HG02798 (cell line): ENCODE measurements at regions not wholly inside any gene's neighbourhood (a gene's known extent, or its start where the extent isn't known, plus 50 kb on each side); places are given as distances from the start of the nearest gene placed in this dataset.
"Not testable (repeated sequence)": the region's sequence is repeated elsewhere in the genome, so short reads cannot be mapped to it uniquely, and the experiment has no call there.

Source experiments
- ATAC-seq: cut with Tn5 transposase; IDR thresholded peaks from one replicate; pipeline ENCODE4 v1.9.1; 2021; ENCODE audit warnings: mild to moderate bottlenecking; ENCODE audit not compliant: unreplicated experiment, poor library complexity

- peak; percentile 98 for ATAC-seq
Observed at GRCh38 chr13:38415233-38415632, 65.6 kb downstream of the UFM1 start.

GRCh38 chr13:38417241-38417640 lies 67.6 kb downstream of the UFM1 start:
- no peak for ATAC-seq

- peak; percentile 38 for ATAC-seq
Observed at GRCh38 chr13:38417727-38418126, 68.1 kb downstream of the UFM1 start.

GRCh38 chr13:38418286-38418685 lies 68.6 kb downstream of the UFM1 start:
- ATAC-seq = no peak

- ATAC-seq = peak; percentile 40
Observed at GRCh38 chr13:38419312-38419873, 69.7 kb downstream of the UFM1 start.

- no peak for ATAC-seq
Observed at GRCh38 chr13:38421590-38422560, 72.2 kb downstream of the UFM1 start.

GRCh38 chr13:38429916-38430315 lies 80.3 kb downstream of the UFM1 start:
- no peak for ATAC-seq

- no peak for ATAC-seq
Observed at GRCh38 chr13:38430796-38431195, 81.1 kb downstream of the UFM1 start.

- no peak for ATAC-seq
Observed at GRCh38 chr13:38440666-38441065, 91.0 kb downstream of the UFM1 start.

- ATAC-seq = no peak
Observed at GRCh38 chr13:38444904-38445303, 95.3 kb downstream of the UFM1 start.

- no peak for ATAC-seq
Observed at GRCh38 chr13:38452656-38453055, 103.0 kb downstream of the UFM1 start.

GRCh38 chr13:38462605-38463004 lies 113.0 kb downstream of the UFM1 start:
- peak; percentile 36 for ATAC-seq

GRCh38 chr13:38463048-38463447 lies 113.4 kb downstream of the UFM1 start:
- no peak for ATAC-seq

GRCh38 chr13:38472411-38472810 lies 122.8 kb downstream of the UFM1 start:
- ATAC-seq = not testable (repeated sequence)

- ATAC-seq = no peak
Observed at GRCh38 chr13:38473305-38473704, 123.7 kb downstream of the UFM1 start.

GRCh38 chr13:38477676-38478075 lies 128.0 kb downstream of the UFM1 start:
- no peak for ATAC-seq

GRCh38 chr13:38483623-38484022 lies 134.0 kb downstream of the UFM1 start:
- no peak for ATAC-seq

GRCh38 chr13:38490657-38491056 lies 141.0 kb downstream of the UFM1 start:
- no peak for ATAC-seq

- ATAC-seq = no peak
Observed at GRCh38 chr13:38494445-38494844, 144.8 kb downstream of the UFM1 start.

GRCh38 chr13:38496917-38497316 lies 147.3 kb downstream of the UFM1 start:
- ATAC-seq = no peak

- no peak for ATAC-seq
Observed at GRCh38 chr13:38498271-38498670, 148.6 kb downstream of the UFM1 start.

- ATAC-seq = no peak
Observed at GRCh38 chr13:38514575-38514974, 164.9 kb downstream of the UFM1 start.
